ENCODE measurements at regions not wholly inside any gene's neighbourhood (a gene's known extent, or its start where the extent isn't known, plus 50 kb on each side); places are given as distances from the start of the nearest gene placed in this dataset.

DNA sequence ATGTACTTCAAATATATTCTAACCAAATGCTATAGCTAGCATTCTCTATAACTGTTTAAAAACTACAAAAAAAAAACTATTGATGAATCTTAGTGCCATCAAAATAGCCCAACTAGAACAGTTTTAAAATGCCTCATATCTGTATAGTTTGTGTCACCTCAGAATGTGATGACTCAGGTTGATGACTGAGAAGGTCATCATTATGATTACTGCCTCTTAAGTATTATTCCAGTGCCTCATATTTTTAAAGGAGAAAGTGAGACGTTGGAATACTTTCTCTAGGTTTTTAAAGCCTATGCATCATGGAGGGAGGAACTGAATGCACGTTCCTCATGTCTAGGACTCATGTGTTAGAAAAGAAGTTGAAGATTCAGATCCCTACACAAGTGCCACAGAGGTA, 88.2 kb downstream of the TMA16 start:
- no peak for DNase-seq (ENCODE audit: low read depth in 2 of 2)

GRCh38 chr4:163587867-163588266, 93.4 kb downstream of the TMA16 start:
- DNase-seq (ENCODE audit: low read depth in 2 of 2), result no peak

DNA sequence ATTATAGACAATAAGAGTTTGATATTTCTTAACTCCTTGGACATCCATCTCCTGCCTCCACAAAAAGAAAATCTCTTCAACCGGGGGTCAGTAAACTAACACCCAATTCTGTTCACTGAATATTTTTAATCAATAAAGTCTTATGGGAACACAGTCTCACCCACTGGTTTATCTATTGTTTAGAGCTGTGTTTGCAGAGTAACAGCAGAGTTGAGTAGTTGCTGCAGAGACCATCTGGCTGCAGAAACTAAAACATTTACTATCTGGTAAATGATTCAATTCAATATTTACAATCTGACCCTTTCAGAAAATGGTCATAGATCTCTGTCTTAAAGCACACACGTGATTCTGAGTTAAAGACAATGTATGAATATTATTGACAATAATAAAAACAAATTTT, 94.0 kb downstream of the TMA16 start:
- DNase-seq (ENCODE audit: low read depth in 2 of 2), result no peak

GRCh38 chr4:163590103-163590502, 95.6 kb downstream of the TMA16 start:
- DNase-seq (ENCODE audit: low read depth in 2 of 2), result no peak

DNA sequence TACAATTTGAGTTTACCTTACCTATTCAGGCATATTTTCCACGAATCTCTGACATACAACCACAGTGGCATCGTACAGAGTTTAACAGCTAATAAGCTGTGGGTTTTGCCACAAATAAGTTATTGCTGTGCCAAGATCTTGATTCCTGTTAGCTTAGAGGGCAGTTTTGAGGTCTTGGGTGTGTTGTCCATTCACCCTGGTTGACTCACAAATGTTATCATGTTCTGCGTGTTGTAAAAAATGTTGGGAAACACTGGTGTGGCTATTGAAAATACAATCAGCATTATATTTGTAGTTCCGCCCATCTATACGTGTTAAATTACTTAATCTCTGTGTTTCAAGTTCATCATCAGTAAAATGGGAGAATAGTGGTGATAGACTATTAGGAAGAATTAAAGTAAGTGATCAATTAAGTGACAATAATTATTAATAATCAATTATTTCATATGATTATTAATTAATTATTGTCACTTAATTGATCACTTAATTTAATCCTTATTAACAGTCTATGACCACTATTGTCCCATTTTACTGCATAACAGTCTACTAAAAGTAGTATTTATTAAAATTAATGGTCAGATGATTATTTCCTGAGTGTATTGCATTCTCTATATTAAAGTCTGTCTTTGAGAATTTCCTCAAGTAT, 96.3 kb downstream of the TMA16 start:
- no peak for DNase-seq (ENCODE audit: low read depth in 2 of 2)

DNA sequence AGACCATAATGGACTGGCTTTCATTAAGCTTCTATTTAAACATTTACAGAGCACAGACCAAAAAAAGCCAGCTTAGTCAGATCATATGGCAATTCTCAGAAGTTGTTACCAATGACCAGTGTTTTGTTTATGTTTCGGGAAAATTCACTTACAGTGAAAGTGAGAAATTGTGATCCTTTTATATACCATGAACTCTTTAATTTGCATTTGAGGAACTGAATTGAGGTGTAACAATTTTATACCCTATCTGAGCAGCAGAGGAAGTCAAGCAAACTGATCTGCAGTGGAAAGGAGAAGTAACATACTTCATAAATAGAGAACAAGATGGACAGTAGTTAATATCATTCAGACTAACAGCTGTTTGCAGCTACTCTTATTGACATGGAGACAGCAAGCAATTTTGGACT, 97.1 kb downstream of the TMA16 start:
- DNase-seq (ENCODE audit: low read depth in 2 of 2), result no peak

- DNase-seq (ENCODE audit: low read depth in 2 of 2), result no peak
Observed at GRCh38 chr4:163592212-163592611, 97.7 kb downstream of the TMA16 start.

DNA sequence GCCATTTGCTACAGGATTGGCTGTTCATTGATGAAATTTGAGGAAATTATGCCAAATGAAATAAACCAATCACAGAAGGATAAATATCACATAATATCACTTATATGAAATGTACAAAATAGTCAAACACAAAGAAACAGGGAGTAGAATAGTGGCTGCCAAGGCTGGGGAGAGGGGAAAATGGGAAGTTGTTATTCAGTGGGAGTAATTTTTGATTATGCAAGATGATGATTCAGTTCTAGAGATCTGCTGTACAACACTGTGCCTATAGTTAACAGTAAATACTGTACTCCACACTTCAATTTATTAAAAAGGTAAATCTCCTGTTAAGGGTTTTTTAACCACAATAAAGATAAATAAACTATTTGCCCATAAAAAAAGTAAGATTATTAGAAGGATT, 101.1 kb downstream of the TMA16 start:
- DNase-seq (ENCODE audit: low read depth in 2 of 2), result no peak

DNA sequence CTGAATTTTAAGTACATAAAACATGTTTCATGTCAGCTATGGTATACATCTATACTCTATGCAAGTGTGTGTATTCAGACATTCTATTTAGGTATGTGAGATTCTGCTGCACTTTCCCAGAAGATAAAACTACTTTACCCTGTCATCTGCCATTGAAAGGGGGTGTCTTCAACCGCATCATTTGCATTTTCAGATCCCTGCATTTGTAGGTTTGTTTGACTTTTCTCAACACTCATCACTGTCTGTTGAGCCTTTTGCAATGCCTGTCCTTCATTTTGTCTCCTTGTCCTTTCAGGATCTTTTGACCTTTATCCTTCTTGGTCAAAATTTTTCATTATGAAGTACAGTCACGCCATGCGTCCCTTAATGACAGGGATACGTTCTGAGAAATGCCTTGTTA, 103.5 kb downstream of the TMA16 start:
- no peak for DNase-seq (ENCODE audit: low read depth in 2 of 2)

- no peak for DNase-seq (ENCODE audit: low read depth in 2 of 2)
Observed at GRCh38 chr4:163598489-163598888, 104.0 kb downstream of the TMA16 start.

DNA sequence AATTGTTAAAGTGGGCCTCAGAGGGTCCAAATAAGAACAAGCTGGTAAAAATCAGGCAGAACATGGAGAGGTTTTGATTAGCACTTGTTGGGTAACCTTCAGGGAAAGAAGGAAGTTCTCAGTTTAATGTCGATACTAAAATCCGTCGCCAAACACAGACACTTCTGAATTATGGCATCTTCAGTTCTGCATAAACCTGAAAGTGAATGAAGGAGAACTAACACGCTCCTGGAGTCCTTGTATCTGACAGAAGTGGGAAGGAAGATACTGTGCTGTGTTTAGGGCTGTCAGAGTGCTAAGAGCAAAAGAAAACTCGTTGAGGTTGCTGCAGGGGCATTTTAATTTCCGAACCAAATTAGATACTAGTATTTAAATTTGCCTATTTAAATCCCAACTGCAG, 106.2 kb downstream of the TMA16 start:
- DNase-seq (ENCODE audit: low read depth in 2 of 2), result no peak

- no peak for DNase-seq (ENCODE audit: low read depth in 2 of 2)
Observed at GRCh38 chr4:163603257-163603656, 108.8 kb downstream of the TMA16 start.

DNA sequence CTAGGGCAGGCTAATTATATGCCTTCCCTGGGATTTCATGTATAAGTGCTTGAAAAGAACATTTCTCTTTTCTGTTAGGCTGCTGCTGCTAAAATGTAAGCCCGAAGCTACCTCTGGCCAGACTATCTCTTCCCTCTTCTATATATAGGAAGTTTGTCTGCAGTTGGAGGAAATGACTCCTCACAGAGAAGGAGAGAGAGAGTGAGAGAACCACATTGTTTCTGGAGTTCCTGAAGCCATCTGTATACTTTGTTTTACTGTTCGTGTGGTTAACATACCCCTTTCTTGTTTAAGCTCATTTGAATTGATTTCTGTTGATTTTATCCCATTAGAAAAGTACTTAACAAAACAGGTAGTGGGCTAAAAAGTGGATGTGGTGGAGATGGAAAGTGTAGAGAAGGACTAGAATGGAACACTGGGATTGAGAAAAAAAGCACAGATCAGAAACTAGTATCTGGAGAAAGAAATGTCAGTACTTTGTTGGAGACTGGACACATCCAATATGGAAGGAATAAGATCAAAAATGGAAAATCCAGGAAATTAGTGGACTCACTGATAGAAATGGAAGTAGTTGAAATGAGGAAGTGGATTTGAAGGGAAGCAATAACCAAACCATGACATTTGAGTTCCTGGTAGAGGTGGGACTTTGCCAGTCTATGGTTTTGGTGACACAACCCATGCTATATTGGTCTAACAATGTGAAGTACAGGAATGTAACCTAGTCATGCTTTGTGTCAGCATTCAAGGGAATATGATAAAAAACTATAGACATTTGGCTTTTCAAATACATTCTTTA, 112.6 kb downstream of the TMA16 start:
- DNase-seq (ENCODE audit: low read depth in 2 of 2), result no peak

DNA sequence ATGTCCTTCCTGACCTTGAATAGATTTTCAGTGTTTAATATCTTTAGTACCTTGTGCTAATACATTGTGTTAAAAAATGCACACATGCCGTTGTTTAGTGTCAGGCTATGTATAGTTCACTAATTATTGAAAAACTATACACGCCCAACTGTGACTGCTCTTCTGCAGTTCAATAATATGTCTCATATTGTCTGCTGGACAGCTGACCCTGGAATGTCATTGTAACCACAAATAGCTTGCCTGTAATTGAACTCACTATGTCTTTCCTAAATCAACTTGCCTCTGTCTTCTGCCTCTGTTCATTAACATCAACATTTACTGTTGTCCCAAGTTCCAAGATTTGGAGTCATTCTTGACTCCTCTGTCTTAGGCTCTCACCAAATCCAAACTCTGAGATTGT, 114.5 kb downstream of the TMA16 start:
- DNase-seq (ENCODE audit: low read depth in 2 of 2), result no peak

DNA sequence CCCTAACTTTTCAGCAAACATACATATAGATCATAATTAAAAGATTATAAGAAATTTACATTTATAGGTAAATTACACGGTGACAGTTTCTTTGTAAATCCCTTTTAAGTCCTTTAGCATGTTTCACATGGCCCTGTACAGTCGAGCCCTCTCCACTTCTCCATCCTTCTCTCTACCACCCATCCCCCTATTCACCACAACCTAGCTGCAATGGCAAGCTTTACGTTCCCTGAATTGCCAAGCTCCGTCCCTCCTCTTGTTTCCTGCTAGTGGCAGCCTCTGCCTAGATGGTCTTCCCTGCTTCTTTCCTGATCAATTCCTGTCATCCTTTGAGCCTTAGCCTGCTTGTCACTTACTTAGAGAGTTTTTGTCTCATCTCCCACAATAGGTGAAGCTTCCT, 116.2 kb downstream of the TMA16 start:
- no peak for DNase-seq (ENCODE audit: low read depth in 2 of 2)

- DNase-seq (ENCODE audit: low read depth in 2 of 2), result no peak
Observed at GRCh38 chr4:163611182-163611581, 116.7 kb downstream of the TMA16 start.

DNA sequence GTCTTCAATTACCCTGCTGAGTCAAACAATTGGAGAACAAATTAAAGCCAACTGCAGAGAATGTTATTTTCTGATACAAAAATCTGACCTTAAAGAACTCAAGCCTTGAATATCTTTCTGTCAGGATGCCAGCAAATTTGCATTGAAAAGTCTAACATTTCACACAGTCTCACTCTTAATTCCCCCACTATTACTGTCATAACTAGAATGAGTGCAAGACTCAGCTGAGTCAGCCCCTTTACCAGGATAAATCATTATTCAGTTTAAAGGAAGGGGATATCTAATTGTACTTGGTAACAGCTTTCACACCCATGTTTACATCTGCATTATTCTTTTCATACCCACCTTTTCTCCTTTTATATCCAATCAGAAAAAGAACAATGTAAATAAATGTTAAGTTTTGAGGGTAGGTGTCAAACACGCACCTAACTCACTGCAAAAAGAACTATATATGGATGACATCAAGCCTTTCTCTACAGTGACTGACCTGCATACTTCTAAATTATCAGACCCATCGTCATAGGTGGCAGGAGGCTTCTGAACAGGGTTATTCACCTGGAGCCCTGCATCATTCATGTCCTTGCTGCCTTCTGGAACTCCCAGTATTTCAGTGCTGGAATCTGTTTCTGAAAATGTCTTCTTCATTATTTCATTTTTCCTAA, 117.4 kb downstream of the TMA16 start:
- DNase-seq (ENCODE audit: low read depth in 2 of 2), result no peak

- no peak for DNase-seq (ENCODE audit: low read depth in 2 of 2)
Observed at GRCh38 chr4:163612762-163613161, 118.3 kb downstream of the TMA16 start.

DNA sequence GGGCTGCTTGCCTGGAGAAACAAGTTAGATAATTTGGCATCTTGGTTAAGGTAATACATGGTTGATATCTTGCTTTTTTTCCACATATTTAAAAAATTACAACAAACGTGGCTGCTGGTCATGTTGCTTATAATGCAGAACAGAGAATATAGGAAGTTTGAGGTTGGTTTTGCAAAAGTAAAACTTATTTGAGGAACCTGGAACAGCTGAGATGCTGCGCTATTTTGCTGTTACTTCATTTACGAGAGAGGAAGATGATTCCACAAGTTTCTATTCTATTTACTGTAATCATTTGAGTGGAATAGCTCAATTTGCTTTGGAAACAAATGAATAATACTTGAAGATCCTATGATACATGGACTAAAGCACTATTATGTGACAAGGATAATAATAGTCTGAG, 118.9 kb downstream of the TMA16 start:
- DNase-seq (ENCODE audit: low read depth in 2 of 2), result no peak

DNA sequence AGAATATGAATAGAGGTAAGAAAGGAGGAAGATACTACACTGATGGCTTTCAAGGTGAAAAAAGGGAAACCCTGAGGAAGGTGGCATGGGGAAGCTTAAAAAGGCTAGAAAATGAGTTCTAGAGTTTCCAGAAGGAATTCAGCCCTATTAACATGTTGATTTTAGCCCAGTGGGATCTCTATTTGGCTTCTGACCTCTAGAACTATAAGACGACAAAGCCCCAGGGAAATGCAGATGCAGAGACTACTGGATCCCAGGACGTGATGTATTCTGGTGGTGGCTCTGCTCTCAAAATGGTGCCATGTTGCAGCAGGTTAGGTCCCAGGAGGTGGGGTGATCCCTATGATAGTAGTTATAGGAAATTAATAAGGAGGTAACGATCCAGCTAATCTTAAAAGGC, 120.4 kb downstream of the TMA16 start:
- no peak for DNase-seq (ENCODE audit: low read depth in 2 of 2)

- no peak for DNase-seq (ENCODE audit: low read depth in 2 of 2)
Observed at GRCh38 chr4:163618845-163619244, 124.4 kb downstream of the TMA16 start.

GRCh38 chr4:163620738-163621137, 126.2 kb downstream of the TMA16 start:
- no peak for DNase-seq (ENCODE audit: low read depth in 2 of 2)

DNA sequence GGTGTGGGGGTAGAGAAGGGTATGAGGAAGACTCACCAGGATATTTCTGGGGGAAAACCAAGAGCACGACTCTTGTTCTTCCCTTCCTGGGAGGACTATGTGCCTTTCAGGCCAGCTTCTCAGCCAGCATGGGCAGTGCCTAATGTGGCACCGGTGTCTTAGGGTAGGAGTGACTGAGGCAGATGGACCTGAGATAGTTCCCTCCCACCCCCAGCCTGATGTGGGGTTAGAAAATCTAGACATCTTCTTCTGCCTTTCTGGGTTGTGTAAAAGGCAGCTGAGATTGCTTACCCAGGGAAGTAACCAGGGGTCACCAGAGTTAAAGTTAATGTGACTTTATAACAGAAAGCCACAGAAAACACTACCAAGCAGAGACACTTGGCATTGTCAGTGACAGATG, 127.3 kb downstream of the TMA16 start:
- no peak for DNase-seq (ENCODE audit: low read depth in 2 of 2)
